ENCODE measurements at regions not wholly inside any gene's neighbourhood (a gene's known extent, or its start where the extent isn't known, plus 50 kb on each side); places are given as distances from the start of the nearest gene placed in this dataset.

GRCh38 chr9:116048081-116048480, 105.5 kb upstream of the PAPPA start:
- Histone ChIP-seq H3K9me3 (ENCODE audit: severe bottlenecking) (no peaks in the 10 kb centered on the region), H3K4me3 (ENCODE audit: severe bottlenecking) (no peak overlapping the region), H3K4me1 (ENCODE audit: insufficient read depth, poor library complexity, severe bottlenecking) (peaks cover 5% of the 10 kb centered on the region), H3K27me3 (ENCODE audit: insufficient read depth, poor library complexity, severe bottlenecking) (no peaks in the 10 kb centered on the region), H3K27ac (ENCODE audit: poor library complexity, severe bottlenecking) (no peak overlapping the region), H3K36me3 (ENCODE audit: low read depth) (no peaks in the 10 kb centered on the region)
- DNase-seq (ENCODE audit: low spot score), result no peak
- no peak for ATAC-seq (ENCODE audit: low read depth)
- no peak for TF ChIP-seq CTCF (IDR thresholded peaks at IDR 0.05; ENCODE audit: poor library complexity, severe bottlenecking)

GRCh38 chr9:116049456-116049855, 104.1 kb upstream of the PAPPA start:
- ATAC-seq (ENCODE audit: low read depth) (no peak), DNase-seq (ENCODE audit: low spot score) (no peak)
- Histone ChIP-seq H3K36me3 (ENCODE audit: low read depth) (no peaks in the 10 kb centered on the region), H3K27ac (ENCODE audit: poor library complexity, severe bottlenecking) (no peak overlapping the region), H3K4me1 (ENCODE audit: insufficient read depth, poor library complexity, severe bottlenecking) (peaks cover 5% of the 10 kb centered on the region), H3K27me3 (ENCODE audit: insufficient read depth, poor library complexity, severe bottlenecking) (no peaks in the 10 kb centered on the region), H3K9me3 (ENCODE audit: severe bottlenecking) (no peaks in the 10 kb centered on the region), H3K4me3 (ENCODE audit: severe bottlenecking) (no peak overlapping the region)
- no peak for TF ChIP-seq CTCF (IDR thresholded peaks at IDR 0.05; ENCODE audit: poor library complexity, severe bottlenecking)

DNA sequence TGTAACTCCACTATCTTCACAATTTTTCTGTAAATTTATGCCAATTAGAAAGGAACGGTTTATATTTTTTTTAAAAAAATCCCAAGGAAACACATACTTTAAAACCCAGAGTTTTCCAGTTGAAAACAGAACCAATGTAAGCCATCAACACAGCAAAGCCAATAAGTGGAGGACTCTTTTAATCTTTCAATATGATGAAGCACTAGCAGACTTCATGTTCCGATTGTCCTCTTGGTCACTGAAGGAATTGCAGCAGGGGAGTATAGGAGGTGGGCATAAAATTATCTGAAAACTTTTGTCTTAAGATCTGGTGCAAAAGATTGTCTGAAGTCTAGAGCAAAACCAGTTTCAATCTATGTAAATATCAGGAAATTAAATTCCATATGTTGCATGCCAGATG, 102.1 kb upstream of the PAPPA start:
- no peak overlapping the region for H3K27ac ChIP-seq (ENCODE audit: poor library complexity, severe bottlenecking)
- no peaks in the 10 kb centered on the region for H3K9me3 ChIP-seq (ENCODE audit: severe bottlenecking)
- H3K27me3 ChIP-seq (ENCODE audit: insufficient read depth, poor library complexity, severe bottlenecking), result no peaks in the 10 kb centered on the region
- H3K36me3 ChIP-seq (ENCODE audit: low read depth), result no peaks in the 10 kb centered on the region
- DNase-seq (ENCODE audit: low spot score) (no peak), ATAC-seq (ENCODE audit: low read depth) (no peak)
- no peak overlapping the region for H3K4me3 ChIP-seq (ENCODE audit: severe bottlenecking)
- TF ChIP-seq CTCF (IDR thresholded peaks at IDR 0.05; ENCODE audit: poor library complexity, severe bottlenecking), result no peak
- H3K4me1 ChIP-seq (ENCODE audit: insufficient read depth, poor library complexity, severe bottlenecking), result no peaks in the 10 kb centered on the region

DNA sequence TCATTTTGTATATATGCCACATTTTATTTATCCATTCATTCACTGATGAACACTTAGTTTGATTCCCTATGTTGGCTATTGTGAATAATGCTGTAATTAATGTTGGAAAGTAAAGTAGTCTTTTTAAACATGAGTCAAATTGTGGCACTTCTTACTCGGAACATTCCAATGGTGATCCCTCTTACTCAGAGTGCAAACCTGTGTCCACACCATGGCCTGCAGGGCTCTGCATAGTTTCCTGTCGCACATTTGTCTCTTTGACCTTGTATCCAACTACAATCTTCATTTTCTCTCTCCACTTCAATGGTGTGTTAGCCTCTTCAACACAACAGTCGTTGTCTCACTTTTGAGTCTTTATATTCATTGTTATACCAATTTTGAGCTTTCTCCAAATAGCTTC, 98.1 kb upstream of the PAPPA start:
- no peak for TF ChIP-seq CTCF (IDR thresholded peaks at IDR 0.05; ENCODE audit: poor library complexity, severe bottlenecking)
- H3K4me1 ChIP-seq (ENCODE audit: insufficient read depth, poor library complexity, severe bottlenecking), result no peaks in the 10 kb centered on the region
- DNase-seq (ENCODE audit: low spot score) (no peak), ATAC-seq (ENCODE audit: low read depth) (no peak)
- no peaks in the 10 kb centered on the region for H3K36me3 ChIP-seq (ENCODE audit: low read depth)
- H3K27me3 ChIP-seq (ENCODE audit: insufficient read depth, poor library complexity, severe bottlenecking), result no peaks in the 10 kb centered on the region
- H3K4me3 ChIP-seq (ENCODE audit: severe bottlenecking), result no peak overlapping the region
- no peaks in the 10 kb centered on the region for H3K9me3 ChIP-seq (ENCODE audit: severe bottlenecking)
- H3K27ac ChIP-seq (ENCODE audit: poor library complexity, severe bottlenecking), result no peak overlapping the region

DNA sequence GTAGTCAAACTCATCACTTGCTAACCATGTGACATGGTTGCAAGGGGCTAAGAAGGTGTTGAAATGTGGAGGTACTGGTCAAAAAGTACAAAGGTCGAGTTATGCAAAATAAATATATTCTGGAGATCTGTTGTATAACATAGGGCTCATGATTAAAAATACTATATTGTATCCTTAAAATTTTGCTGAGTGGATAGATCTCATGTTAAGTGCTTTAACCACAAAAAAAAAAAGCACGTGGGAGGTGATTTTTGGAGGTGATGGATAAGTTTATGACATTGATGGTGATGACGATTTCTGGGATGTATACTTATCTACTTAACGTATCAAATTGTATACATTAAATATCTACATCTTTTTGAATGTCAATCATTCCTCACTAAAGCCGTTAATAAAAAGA, 96.2 kb upstream of the PAPPA start:
- Histone ChIP-seq H3K9me3 (ENCODE audit: severe bottlenecking) (no peaks in the 10 kb centered on the region), H3K27me3 (ENCODE audit: insufficient read depth, poor library complexity, severe bottlenecking) (no peaks in the 10 kb centered on the region), H3K4me1 (ENCODE audit: insufficient read depth, poor library complexity, severe bottlenecking) (no peaks in the 10 kb centered on the region), H3K4me3 (ENCODE audit: severe bottlenecking) (no peak overlapping the region), H3K36me3 (ENCODE audit: low read depth) (no peaks in the 10 kb centered on the region), H3K27ac (ENCODE audit: poor library complexity, severe bottlenecking) (no peak overlapping the region)
- ATAC-seq (ENCODE audit: low read depth) (no peak), DNase-seq (ENCODE audit: low spot score) (no peak)
- no peak for TF ChIP-seq CTCF (IDR thresholded peaks at IDR 0.05; ENCODE audit: poor library complexity, severe bottlenecking)
